PC-3 (cell line): ENCODE measurements at regions not wholly inside any gene's neighbourhood (a gene's known extent, or its start where the extent isn't known, plus 50 kb on each side); places are given as distances from the start of the nearest gene placed in this dataset.

Experiments used
- ATAC-seq: fragments of 200-7000 bp; cut with Tn5 transposase; 2 replicates; pipeline ENCODE4 v1.9.1; 2020; ENCODE audit warnings: mild to moderate bottlenecking, moderate library complexity
- BruUV-seq: library from RNA; stranded (reverse); fragments of 400-500 nt; replicated peaks from 2 replicates; lab custom pipeline; 2021; lab: Mats Ljungman, UMichigan
- CTCF ChIA-PET: fragments of 300-600 bp; sonication (Branson Sonifier 250); formaldehyde crosslinking; loops from one replicate; lab custom pipeline; 2022; ENCODE audit warnings: antibody characterized with exemption; lab: Charles Lee
- POLR2A ChIA-PET: fragments of 300-600 bp; sonication (Branson Sonifier 250); formaldehyde crosslinking; loops from one replicate; lab custom pipeline; 2022; ENCODE audit warnings: antibody characterized with exemption; ENCODE audit not compliant: unreplicated experiment; lab: Charles Lee
- DNase-seq: peaks from one replicate; pipeline ENCODE4 v3.0.0-alpha.2; 2015
- H2AFZ ChIP-seq: fragments of 300-600 bp; sonication (generic); 2 replicates; pipeline ENCODE4 v1.6.0; 2016; ENCODE audit warnings: antibody characterized with exemption, low read length
- H3F3A ChIP-seq: fragments of 300-600 bp; sonication (generic); one replicate; pipeline ENCODE4 v1.6.0; 2017; ENCODE audit warnings: antibody characterized with exemption, low read length, control low read depth, mild to moderate bottlenecking; ENCODE audit not compliant: unreplicated experiment
- H3K27ac ChIP-seq: fragments of 300-600 bp; sonication (generic); 2 replicates; pipeline ENCODE4 v1.5.1; 2016; ENCODE audit warnings: mild to moderate bottlenecking, low read length
- H3K27me3 ChIP-seq: fragments of 300-600 bp; sonication (generic); 2 replicates; pipeline ENCODE4 v1.6.1; 2016; ENCODE audit warnings: low read length, mixed read lengths
- H3K36me3 ChIP-seq: fragments of 300-600 bp; sonication (generic); 2 replicates; pipeline ENCODE4 v1.6.1; 2016; ENCODE audit warnings: low read depth, mixed run types, low read length, mixed read lengths
- H3K4me1 ChIP-seq: fragments of 300-600 bp; sonication (generic); 2 replicates; pipeline ENCODE4 v1.5.1; 2016; ENCODE audit warnings: low read length; ENCODE audit not compliant: insufficient read depth
- H3K4me2 ChIP-seq: fragments of 300-600 bp; sonication (generic); 2 replicates; pipeline ENCODE4 v1.6.0; 2016; ENCODE audit warnings: low read length
- H3K4me3 ChIP-seq: fragments of 300-600 bp; sonication (generic); 2 replicates; pipeline ENCODE4 v1.5.1; 2016; ENCODE audit warnings: mild to moderate bottlenecking, low read length, mixed read lengths
- H3K79me2 ChIP-seq: fragments of 300-600 bp; sonication (generic); 2 replicates; pipeline ENCODE4 v1.6.1; 2017; ENCODE audit warnings: low read length, mixed read lengths
- H3K9ac ChIP-seq: fragments of 300-600 bp; sonication (generic); 2 replicates; pipeline ENCODE4 v1.6.0; 2016; ENCODE audit warnings: mild to moderate bottlenecking, low read length
- H3K9me2 ChIP-seq: fragments of 300-600 bp; sonication (generic); replicated peaks from 2 replicates; pipeline ENCODE4 v1.6.1; 2016; ENCODE audit warnings: mixed run types, low read length, mixed read lengths
- H3K9me3 ChIP-seq: fragments of 300-600 bp; sonication (generic); 2 replicates; pipeline ENCODE4 v1.6.1; 2016; ENCODE audit warnings: low read length, mixed read lengths
- H4K20me1 ChIP-seq: fragments of 300-600 bp; sonication (generic); 2 replicates; pipeline ENCODE4 v1.6.1; 2016; ENCODE audit warnings: low read length, mixed read lengths
- CTCF ChIP-seq: fragments of 300-600 bp; sonication (generic); conservative IDR thresholded peaks from 2 replicates; pipeline ENCODE4 v1.5.1; 2017; ENCODE audit warnings: antibody characterized with exemption, low read depth, mild to moderate bottlenecking, low read length
- EZH2 ChIP-seq: fragments of 300-600 bp; sonication (generic); IDR thresholded peaks from one replicate; pipeline ENCODE4 v1.6.1; 2017; ENCODE audit warnings: antibody characterized with exemption, mild to moderate bottlenecking, low read length; ENCODE audit not compliant: unreplicated experiment
- EZH2phosphoT487 ChIP-seq: fragments of 300-600 bp; sonication (generic); IDR thresholded peaks from 2 replicates; pipeline ENCODE4 v1.6.1; 2018; ENCODE audit warnings: mild to moderate bottlenecking, antibody characterized with exemption, low read length, borderline replicate concordance
- intact Hi-C: fragments of 100-400 bp; cut with micrococcal nuclease; formaldehyde crosslinking; loops from 2 replicates; pipeline ENCODE4 v1.9.0; 2023

- no peak for ATAC-seq
- Histone ChIP-seq H3K9me3 (no peaks in the 10 kb centered on the region), H3K4me2 (no peak overlapping the region), H3F3A (no peaks in the 10 kb centered on the region), H3K9me2 (no peaks in the 10 kb centered on the region), H3K4me3 (no peak overlapping the region), H3K27me3 (no peaks in the 10 kb centered on the region), H3K9ac (no peak overlapping the region), H4K20me1 (no peaks in the 10 kb centered on the region), H2AFZ (no peak overlapping the region), H3K36me3 (no peaks in the 10 kb centered on the region), H3K4me1 (peaks cover 3% of the 10 kb centered on the region; the same call in 1 of the 2 replicates), H3K79me2 (no peaks in the 10 kb centered on the region), H3K27ac (no peak overlapping the region)
- peak; percentile 70 for DNase-seq
- BruUV-seq = no TSS peak
- intact Hi-C loops = no loop called here
- POLR2A ChIA-PET = no interaction called here
- CTCF ChIA-PET = no interaction called here
- no peak for TF ChIP-seq EZH2
- TF ChIP-seq EZH2phosphoT487 = no peak
- no peak for TF ChIP-seq CTCF
Observed at GRCh38 chr6:153790048-153790447, 249.0 kb upstream of the OPRM1 start.

- no TSS peak for BruUV-seq
- no peaks in the 10 kb centered on the region for H3K36me3 ChIP-seq
- no peaks in the 10 kb centered on the region for H3K79me2 ChIP-seq
- ATAC-seq (no peak), DNase-seq (no peak)
- no peak overlapping the region for H3K4me3 ChIP-seq
- H3K9me3 ChIP-seq = no peaks in the 10 kb centered on the region
- peaks cover 3% of the 10 kb centered on the region; the same call in 1 of the 2 replicates for H3K4me1 ChIP-seq
- POLR2A ChIA-PET = no interaction called here
- H3F3A ChIP-seq = no peaks in the 10 kb centered on the region
- H4K20me1 ChIP-seq = no peaks in the 10 kb centered on the region
- H3K27ac ChIP-seq = no peak overlapping the region
- CTCF ChIA-PET = no interaction called here
- intact Hi-C loops = no loop called here
- no peak overlapping the region for H3K4me2 ChIP-seq
- H3K9ac ChIP-seq = no peak overlapping the region
- no peaks in the 10 kb centered on the region for H3K27me3 ChIP-seq
- TF ChIP-seq EZH2phosphoT487 (no peak), CTCF (no peak), EZH2 (no peak)
- no peak overlapping the region for H2AFZ ChIP-seq
- H3K9me2 ChIP-seq = no peaks in the 10 kb centered on the region
Observed at GRCh38 chr6:153787341-153787606, 251.8 kb upstream of the OPRM1 start.

- Histone ChIP-seq H3K9me2 (no peaks in the 10 kb centered on the region), H3K79me2 (no peaks in the 10 kb centered on the region), H3K4me2 (no peak overlapping the region), H3K36me3 (no peaks in the 10 kb centered on the region), H3K9ac (no peak overlapping the region), H3F3A (no peaks in the 10 kb centered on the region), H3K4me3 (no peak overlapping the region), H3K4me1 (peaks cover 1% of the 10 kb centered on the region; the same call in 1 of the 2 replicates), H4K20me1 (no peaks in the 10 kb centered on the region), H3K27ac (no peak overlapping the region), H3K9me3 (no peaks in the 10 kb centered on the region), H3K27me3 (0 out of 2 replicates have a peak, but pooled peaks cover 6% of the 10 kb centered on the region), H2AFZ (no peak overlapping the region)
- intact Hi-C loops = no loop called here
- no TSS peak for BruUV-seq
- ChIA-PET POLR2A (no interaction called here), CTCF (no interaction called here)
- TF ChIP-seq CTCF (no peak), EZH2phosphoT487 (no peak), EZH2 (no peak)
- no peak for DNase-seq
- no peak for ATAC-seq
Observed at GRCh38 chr6:153781306-153781705, 257.7 kb upstream of the OPRM1 start.
